D721Med (cell line): ENCODE measurements at regions not wholly inside any gene's neighbourhood (a gene's known extent, or its start where the extent isn't known, plus 50 kb on each side); places are given as distances from the start of the nearest gene placed in this dataset.

Experiments
- DNase-seq: peaks from one replicate; pipeline ENCODE4 v3.0.0; 2011; ENCODE audit warnings: low spot score; ENCODE audit not compliant: insufficient read length
- FAIRE-seq: peaks from 2 replicates; lab custom pipeline; 2011; peaks lifted over from hg19 to GRCh38; lab: Jason Lieb, UNC
- TF ChIP-seq, protein P1 (sequence below): IDR thresholded peaks from 2 replicates; pipeline ENCODE4 v1.5.1; 2012; ENCODE audit warnings: mild to moderate bottlenecking, control low read depth; ENCODE audit not compliant: insufficient read depth; ENCODE audit errors: missing control alignments

DNA sequence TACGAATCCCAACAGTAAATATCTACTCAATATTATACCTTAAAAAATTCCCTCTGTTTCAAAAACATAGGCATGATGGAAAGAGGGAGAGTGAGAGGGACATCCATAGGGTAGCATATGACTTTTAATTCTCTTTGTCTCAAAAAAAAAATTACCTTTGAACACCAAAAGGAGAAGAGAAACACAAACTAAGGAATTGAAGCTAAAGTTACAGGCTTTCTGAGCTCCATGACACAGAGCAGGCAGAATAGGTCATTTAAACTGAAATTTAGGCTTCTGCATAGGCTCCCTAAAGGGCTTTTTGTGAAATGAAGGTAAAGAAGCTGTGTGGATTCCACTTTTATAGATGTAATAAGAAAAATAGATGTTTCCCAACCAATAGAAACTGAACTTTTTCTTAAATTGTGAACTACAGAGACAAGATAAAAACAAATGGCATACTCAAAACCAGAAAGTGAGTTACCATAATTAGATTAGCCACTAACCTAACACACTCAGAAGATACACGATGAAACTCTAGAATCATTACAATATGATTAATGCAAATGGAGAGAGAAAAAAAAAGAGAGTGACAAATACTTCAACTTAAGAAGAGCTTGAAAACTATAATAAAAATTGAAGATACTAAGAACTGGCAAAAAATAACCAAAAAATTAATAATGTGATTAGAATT lies 584.6 kb downstream of the GABRG1 start:
- FAIRE-seq, result peak; percentile 38
- no peak for DNase-seq
- TF ChIP-seq, protein P1, sequence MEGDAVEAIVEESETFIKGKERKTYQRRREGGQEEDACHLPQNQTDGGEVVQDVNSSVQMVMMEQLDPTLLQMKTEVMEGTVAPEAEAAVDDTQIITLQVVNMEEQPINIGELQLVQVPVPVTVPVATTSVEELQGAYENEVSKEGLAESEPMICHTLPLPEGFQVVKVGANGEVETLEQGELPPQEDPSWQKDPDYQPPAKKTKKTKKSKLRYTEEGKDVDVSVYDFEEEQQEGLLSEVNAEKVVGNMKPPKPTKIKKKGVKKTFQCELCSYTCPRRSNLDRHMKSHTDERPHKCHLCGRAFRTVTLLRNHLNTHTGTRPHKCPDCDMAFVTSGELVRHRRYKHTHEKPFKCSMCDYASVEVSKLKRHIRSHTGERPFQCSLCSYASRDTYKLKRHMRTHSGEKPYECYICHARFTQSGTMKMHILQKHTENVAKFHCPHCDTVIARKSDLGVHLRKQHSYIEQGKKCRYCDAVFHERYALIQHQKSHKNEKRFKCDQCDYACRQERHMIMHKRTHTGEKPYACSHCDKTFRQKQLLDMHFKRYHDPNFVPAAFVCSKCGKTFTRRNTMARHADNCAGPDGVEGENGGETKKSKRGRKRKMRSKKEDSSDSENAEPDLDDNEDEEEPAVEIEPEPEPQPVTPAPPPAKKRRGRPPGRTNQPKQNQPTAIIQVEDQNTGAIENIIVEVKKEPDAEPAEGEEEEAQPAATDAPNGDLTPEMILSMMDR, result no peak

DNA sequence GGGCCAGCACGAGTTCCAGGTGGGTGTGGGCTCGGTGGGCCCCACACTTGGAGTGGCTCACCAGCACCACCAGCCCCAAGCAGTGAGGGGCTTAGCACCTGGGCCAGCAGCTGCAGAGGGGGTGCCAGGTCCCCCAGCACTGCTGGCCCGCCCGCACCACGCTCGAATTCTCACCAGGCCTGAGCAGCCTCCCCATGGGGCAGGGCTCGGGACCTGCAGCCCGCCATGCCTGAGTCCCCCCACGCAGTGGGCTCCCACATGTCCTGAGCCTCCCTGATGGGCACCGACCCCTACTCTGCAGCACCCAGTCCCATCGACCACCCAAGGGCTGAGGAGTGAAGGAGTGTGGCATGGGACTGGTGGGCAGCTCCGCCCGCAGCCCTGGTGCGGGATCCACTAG lies 593.4 kb downstream of the GABRG1 start:
- FAIRE-seq, result no peak

GRCh38 chr4:45527160-45527559 lies 596.7 kb downstream of the GABRG1 start:
- TF ChIP-seq, protein P1, result no peak
- DNase-seq (no peak), FAIRE-seq (no peak)

More for the DNA sequence above, 593.4 kb downstream of the GABRG1 start:
- TF ChIP-seq, protein P1, result no peak
- DNase-seq, result no peak

DNA sequence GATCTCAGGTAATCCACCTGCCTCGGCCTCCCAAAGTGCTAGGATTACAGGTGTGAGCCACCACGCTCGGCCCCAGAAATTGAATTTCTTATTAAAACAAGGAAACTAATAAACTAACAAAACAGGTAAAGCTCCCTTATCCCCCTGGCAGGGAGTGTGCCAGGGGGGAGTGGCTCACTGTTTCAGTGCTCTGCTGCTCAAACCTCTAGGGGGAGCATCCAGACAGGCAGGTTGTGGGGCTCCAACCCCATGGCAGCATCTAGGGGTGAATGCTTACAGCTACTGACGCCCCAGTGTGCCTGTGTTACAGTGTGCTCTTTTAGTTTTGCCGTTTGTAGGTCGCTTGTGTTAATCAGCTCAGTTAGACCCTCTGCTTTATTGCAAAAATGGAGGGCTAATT lies 605.0 kb downstream of the GABRG1 start:
- TF ChIP-seq, protein P1, result no peak
- no peak for FAIRE-seq
- DNase-seq, result no peak

- DNase-seq, result no peak
- FAIRE-seq, result no peak
- TF ChIP-seq, protein P1, result no peak
Measured at GRCh38 chr4:45502471-45502870, 621.4 kb downstream of the GABRG1 start.

- TF ChIP-seq, protein P1, result no peak
- DNase-seq (no peak), FAIRE-seq (peak; percentile 98)
Measured at GRCh38 chr4:45484740-45485139, 639.1 kb downstream of the GABRG1 start.

GRCh38 chr4:45482346-45482745 lies 641.5 kb downstream of the GABRG1 start:
- TF ChIP-seq, protein P1, result no peak
- no peak for FAIRE-seq

More at GRCh38 chr4:45482346-45482745, 641.5 kb downstream of the GABRG1 start:
- DNase-seq, result no peak
